Right lobe of liver (tissue), 6 donors: ENCODE measurements at regions not wholly inside any gene's neighbourhood (a gene's known extent, or its start where the extent isn't known, plus 50 kb on each side); places are given as distances from the start of the nearest gene placed in this dataset.

Experiments used
- ATAC-seq, 4 donors: fragments of 200-7000 bp; cut with Tn5 transposase; one replicate each; pipeline ENCODE4 v1.9.1; 2020; ENCODE audit warnings: mild to moderate bottlenecking in 4 of 4, moderate library complexity in 4 of 4
- DNase-seq, 3 donors: peaks; one replicate each; pipeline ENCODE4 v3.0.0-alpha.2; 2020
- H3K27ac ChIP-seq, 3 donors: fragments of 200-600 bp; one replicate each; pipeline ENCODE4 v1.8.0; 2022
- H3K27me3 ChIP-seq, 2 donors: fragments of 200-600 bp; one replicate each; pipeline ENCODE4 v1.8.0; 2022
- H3K36me3 ChIP-seq, 4 donors: fragments of 200-600 bp; sonication (generic) in 1 of 4; one replicate each; pipeline versions ENCODE4 v1.5.1 to v1.8.0; 2017 to 2022; ENCODE audit warnings: control low read depth in 1 of 4
- H3K4me1 ChIP-seq, 4 donors: fragments of 200-600 bp; sonication (generic) in 1 of 4; one replicate each; pipeline versions ENCODE4 v1.5.1 to v1.8.0; 2017 to 2022; ENCODE audit warnings: control low read depth in 1 of 4
- H3K4me3 ChIP-seq, 3 donors: fragments of 200-600 bp; one replicate each; pipeline ENCODE4 v1.8.0; 2022
- H3K9me3 ChIP-seq, 4 donors: fragments of 200-600 bp; sonication (generic) in 1 of 4; one replicate each; pipeline versions ENCODE4 v1.5.1 to v1.8.0; 2017 to 2022; ENCODE audit warnings: control low read depth in 1 of 4
- POLR2A ChIP-seq: fragments of 450-650 bp; IDR thresholded peaks from one replicate; pipeline ENCODE4 v1.6.1; 2017; ENCODE audit warnings: antibody characterized with exemption, mild to moderate bottlenecking
- WGBS: methylation state at CpG from one replicate; pipeline ENCODE4 v1.1.6; 2018; ENCODE audit warnings: low coverage, low lambda C conversion rate; ENCODE audit not compliant: insufficient coverage; ENCODE audit errors: missing lambda C conversion rate; 5-methylcytosine and 5-hydroxymethylcytosine counted together
- intact Hi-C, 2 donors: fragments of 100-400 bp; cut with DNase I; formaldehyde crosslinking; loops; one replicate each; pipeline versions ENCODE4 v1.11.2 to v1.14.1; 2022
- TF ChIP-seq, protein P1 (sequence below), 4 donors: fragments of 200-600 bp in 3 of 4; fragments of 450-650 bp in 1 of 4; IDR thresholded peaks; one replicate each; pipeline versions ENCODE4 v1.5.1 to v1.8.0; 2016 to 2022; ENCODE audit warnings: antibody characterized with exemption in 4 of 4, mild to moderate bottlenecking in 2 of 4
- donor health status: DM: no; HTN: yes; CAD: no.
- donor health status: DM: no; HTN: no; CAD: no.
- donor health status: DM: no; HTN: no; CAD: no.
- donor health status: DM: no; HTN: yes; CAD: no.
- donor health status: DM: no; HTN: yes; CAD: no.

DNA sequence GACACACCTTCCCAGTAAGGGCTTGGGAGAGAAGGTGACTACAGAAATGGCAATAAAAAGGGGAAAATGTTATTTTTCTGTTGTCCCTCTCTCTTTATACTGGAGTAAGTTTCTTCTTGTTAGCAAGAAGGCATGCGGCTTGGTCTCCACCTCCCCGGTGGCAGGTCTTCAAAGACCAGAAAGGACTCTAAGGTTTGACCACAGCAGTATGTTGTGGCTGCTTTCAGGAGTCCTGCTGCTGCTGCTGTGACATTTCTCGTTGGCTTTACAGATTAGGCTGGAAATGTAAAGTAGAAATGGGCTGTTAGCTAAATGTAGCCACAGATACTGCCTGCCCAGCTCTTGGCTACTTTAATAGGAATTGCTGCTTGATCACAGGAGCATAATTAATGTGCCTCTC lies 175.8 kb upstream of the ZBTB20 start:
- H3K4me1 ChIP-seq, result no peaks in the 10 kb centered on the region

DNA sequence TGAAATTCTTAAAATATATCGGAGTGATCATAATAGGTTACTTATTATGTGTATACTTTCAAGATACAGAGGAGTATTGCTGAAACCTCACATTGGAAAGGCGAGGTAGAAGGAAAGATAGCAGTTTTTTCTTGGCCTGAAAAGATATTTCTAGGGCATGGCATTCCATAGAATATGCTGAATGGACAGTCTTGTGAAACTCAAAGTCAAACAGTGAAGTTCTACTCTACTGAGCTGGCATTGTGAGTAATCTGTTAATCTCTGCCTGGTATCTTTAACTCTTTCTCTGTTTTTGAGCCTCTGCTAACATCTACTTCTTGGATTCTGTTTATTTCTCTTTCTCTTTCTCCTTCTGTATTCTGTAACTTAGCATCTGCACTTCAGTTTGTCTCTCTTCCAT lies 176.3 kb upstream of the ZBTB20 start:
- ATAC-seq (no peak), DNase-seq (no peak)
- intact Hi-C loops, result no loop called here
- Histone ChIP-seq H3K36me3 (no peaks in the 10 kb centered on the region), H3K27me3 (no peaks in the 10 kb centered on the region), H3K27ac (no peak overlapping the region), H3K4me3 (no peak overlapping the region), H3K9me3 (no peaks in the 10 kb centered on the region), H3K4me1 (no peaks in the 10 kb centered on the region)
- 50% methylated on average over 2 of the region's 2 CpGs for WGBS
- no peak for TF ChIP-seq POLR2A
- TF ChIP-seq, protein P1, sequence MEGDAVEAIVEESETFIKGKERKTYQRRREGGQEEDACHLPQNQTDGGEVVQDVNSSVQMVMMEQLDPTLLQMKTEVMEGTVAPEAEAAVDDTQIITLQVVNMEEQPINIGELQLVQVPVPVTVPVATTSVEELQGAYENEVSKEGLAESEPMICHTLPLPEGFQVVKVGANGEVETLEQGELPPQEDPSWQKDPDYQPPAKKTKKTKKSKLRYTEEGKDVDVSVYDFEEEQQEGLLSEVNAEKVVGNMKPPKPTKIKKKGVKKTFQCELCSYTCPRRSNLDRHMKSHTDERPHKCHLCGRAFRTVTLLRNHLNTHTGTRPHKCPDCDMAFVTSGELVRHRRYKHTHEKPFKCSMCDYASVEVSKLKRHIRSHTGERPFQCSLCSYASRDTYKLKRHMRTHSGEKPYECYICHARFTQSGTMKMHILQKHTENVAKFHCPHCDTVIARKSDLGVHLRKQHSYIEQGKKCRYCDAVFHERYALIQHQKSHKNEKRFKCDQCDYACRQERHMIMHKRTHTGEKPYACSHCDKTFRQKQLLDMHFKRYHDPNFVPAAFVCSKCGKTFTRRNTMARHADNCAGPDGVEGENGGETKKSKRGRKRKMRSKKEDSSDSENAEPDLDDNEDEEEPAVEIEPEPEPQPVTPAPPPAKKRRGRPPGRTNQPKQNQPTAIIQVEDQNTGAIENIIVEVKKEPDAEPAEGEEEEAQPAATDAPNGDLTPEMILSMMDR (IDR thresholded peaks at IDR 0.05), result no peak

More for the DNA sequence above, 175.8 kb upstream of the ZBTB20 start:
- WGBS, result 26% methylated on average over 3 of the region's 3 CpGs
- Histone ChIP-seq H3K27ac (no peak overlapping the region), H3K27me3 (no peaks in the 10 kb centered on the region), H3K36me3 (no peaks in the 10 kb centered on the region), H3K4me3 (no peak overlapping the region), H3K9me3 (no peaks in the 10 kb centered on the region)
- no peak for ATAC-seq
- TF ChIP-seq, protein P1 (IDR thresholded peaks at IDR 0.05), result no peak
- TF ChIP-seq POLR2A, result no peak
- intact Hi-C loops, result no loop called here
- DNase-seq, result no peak

DNA sequence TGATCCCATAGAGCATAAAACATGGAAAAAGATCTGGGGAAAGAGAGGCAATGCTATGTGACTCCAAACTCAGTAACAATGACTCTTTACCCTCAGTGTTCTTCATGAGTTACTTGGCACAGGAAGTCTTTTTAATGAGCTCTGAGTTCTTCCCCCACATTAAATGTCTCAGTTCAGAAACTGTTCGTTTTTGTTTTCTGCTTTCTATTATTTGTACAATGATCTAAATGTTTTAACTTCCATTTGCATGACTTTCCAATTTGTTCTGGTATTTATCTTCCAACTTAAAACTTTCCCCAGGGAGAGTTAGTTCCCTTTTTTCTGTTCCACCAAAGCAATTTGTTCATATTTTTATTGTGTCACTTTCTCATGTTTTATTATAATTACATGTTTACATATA lies 177.0 kb upstream of the ZBTB20 start:
- intact Hi-C loops, result no loop called here
- no peak for DNase-seq
- H3K9me3 ChIP-seq, result no peaks in the 10 kb centered on the region

DNA sequence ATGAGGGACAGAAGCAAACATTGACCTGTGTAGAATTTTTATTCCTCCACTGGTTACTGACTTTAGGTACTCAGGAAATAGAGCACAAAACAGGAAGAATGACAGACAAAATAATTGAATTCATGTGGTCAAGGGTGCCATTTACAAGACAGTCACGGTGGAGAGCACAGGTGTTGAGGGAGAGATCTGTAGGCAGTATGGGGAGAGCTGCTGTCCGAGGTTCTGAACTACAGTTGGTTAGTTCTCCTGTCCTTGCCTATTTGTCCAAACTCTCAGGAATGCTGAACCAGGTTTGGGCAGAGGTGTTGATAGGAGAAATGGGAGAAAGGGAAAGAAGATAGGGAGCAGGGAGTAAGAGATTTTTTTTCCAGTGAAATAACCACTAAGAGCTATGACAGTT lies 178.5 kb upstream of the ZBTB20 start:
- Histone ChIP-seq H3K4me1 (no peaks in the 10 kb centered on the region), H3K36me3 (no peaks in the 10 kb centered on the region), H3K27me3 (no peaks in the 10 kb centered on the region), H3K9me3 (no peaks in the 10 kb centered on the region), H3K4me3 (no peak overlapping the region), H3K27ac (no peak overlapping the region)
- TF ChIP-seq POLR2A, result no peak
- TF ChIP-seq, protein P1 (IDR thresholded peaks at IDR 0.05), result no peak
- WGBS, result 4% methylated on average over 2 of the region's 2 CpGs
- intact Hi-C loops, result no loop called here
- DNase-seq (peak in 1 of 3 donors; percentile 14), ATAC-seq (peak in 3 of 4 donors; percentile 38 to 54 (median 52))

More for the DNA sequence above, 177.0 kb upstream of the ZBTB20 start:
- Histone ChIP-seq H3K4me1 (no peaks in the 10 kb centered on the region), H3K36me3 (no peaks in the 10 kb centered on the region), H3K4me3 (no peak overlapping the region), H3K27me3 (no peaks in the 10 kb centered on the region), H3K27ac (no peak overlapping the region)
- 13% methylated on average over 1 of the region's 1 CpG for WGBS
- TF ChIP-seq, protein P1 (IDR thresholded peaks at IDR 0.05), result no peak
- TF ChIP-seq POLR2A, result no peak
- no peak for ATAC-seq

DNA sequence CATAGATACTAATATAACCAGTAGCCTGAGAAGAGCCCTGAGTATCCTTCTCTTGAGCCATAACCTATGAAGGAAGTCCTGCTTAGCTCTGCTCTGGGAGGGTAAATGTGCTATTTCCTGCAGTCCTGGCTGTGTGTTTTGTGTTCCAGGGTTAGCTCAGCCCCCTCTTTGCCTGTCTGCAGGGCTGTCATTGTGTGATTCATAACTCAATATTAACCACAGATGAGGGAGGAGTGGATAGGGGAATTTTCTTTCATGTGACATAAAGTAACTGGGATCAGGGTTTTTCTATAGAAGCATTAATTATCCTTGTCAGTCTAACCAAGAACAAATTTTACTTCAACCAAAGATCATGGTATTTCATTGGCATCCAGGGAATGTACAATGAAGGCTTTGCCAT lies 183.3 kb upstream of the ZBTB20 start:
- DNase-seq (no peak), ATAC-seq (no peak)

More for the DNA sequence above, 183.3 kb upstream of the ZBTB20 start:
- Histone ChIP-seq H3K9me3 (no peaks in the 10 kb centered on the region), H3K27me3 (no peaks in the 10 kb centered on the region), H3K4me3 (no peak overlapping the region), H3K4me1 (no peaks in the 10 kb centered on the region), H3K36me3 (no peaks in the 10 kb centered on the region), H3K27ac (no peak overlapping the region)
- intact Hi-C loops, result no loop called here
- TF ChIP-seq, protein P1 (IDR thresholded peaks at IDR 0.05), result no peak
- no peak for TF ChIP-seq POLR2A
